GM23248 (cell line): ENCODE measurements at regions not wholly inside any gene's neighbourhood (a gene's known extent, or its start where the extent isn't known, plus 50 kb on each side); places are given as distances from the start of the nearest gene placed in this dataset.
"Not testable (repeated sequence)": the region's sequence is repeated elsewhere in the genome, so short reads cannot be mapped to it uniquely, and the experiment has no call there.

ENCODE experiments used
- DNase-seq: peaks from one replicate; pipeline ENCODE4 v3.0.0-alpha.2; 2015
- H2AFZ ChIP-seq: fragments of 200-600 bp; sonication (generic); 2 replicates; pipeline ENCODE4 v1.6.1; 2016; ENCODE audit warnings: antibody characterized with exemption
- H3F3A ChIP-seq: fragments of 200-600 bp; sonication (generic); 2 replicates; pipeline ENCODE4 v1.6.1; 2016; ENCODE audit warnings: mild to moderate bottlenecking, antibody characterized with exemption, mixed run types; ENCODE audit not compliant: insufficient read depth
- H3K27ac ChIP-seq: fragments of 200-600 bp; sonication (generic); 2 replicates; pipeline ENCODE4 v1.5.1; 2016; ENCODE audit warnings: mild to moderate bottlenecking
- H3K27me3 ChIP-seq: fragments of 200-600 bp; sonication (generic); replicated peaks from 2 replicates; pipeline ENCODE4 v1.6.1; 2016; ENCODE audit warnings: mild to moderate bottlenecking; ENCODE audit not compliant: insufficient read depth
- H3K36me3 ChIP-seq: fragments of 200-600 bp; sonication (generic); 2 replicates; pipeline ENCODE4 v1.6.1; 2016; ENCODE audit warnings: low read depth, mild to moderate bottlenecking
- H3K4me1 ChIP-seq: fragments of 200-600 bp; sonication (generic); 2 replicates; pipeline ENCODE4 v1.6.1; 2016; ENCODE audit warnings: mild to moderate bottlenecking; ENCODE audit not compliant: insufficient read depth
- H3K4me2 ChIP-seq: fragments of 200-600 bp; sonication (generic); one replicate; pipeline ENCODE4 v1.6.1; 2016; ENCODE audit warnings: mild to moderate bottlenecking; ENCODE audit not compliant: unreplicated experiment
- H3K4me3 ChIP-seq: fragments of 200-600 bp; sonication (generic); 2 replicates; pipeline ENCODE4 v1.5.1; 2016; ENCODE audit warnings: mild to moderate bottlenecking
- H3K79me2 ChIP-seq: fragments of 200-600 bp; sonication (generic); 2 replicates; pipeline ENCODE4 v1.6.1; 2016; ENCODE audit warnings: mild to moderate bottlenecking; ENCODE audit not compliant: insufficient read depth
- H3K9ac ChIP-seq: fragments of 200-600 bp; sonication (generic); 2 replicates; pipeline ENCODE4 v1.6.1; 2016; ENCODE audit warnings: mild to moderate bottlenecking
- H3K9me2 ChIP-seq: fragments of 200-600 bp; sonication (generic); 2 replicates; pipeline ENCODE4 v1.6.1; 2016; ENCODE audit warnings: mixed run types, mild to moderate bottlenecking, moderate library complexity; ENCODE audit not compliant: insufficient read depth
- H3K9me3 ChIP-seq: fragments of 200-600 bp; sonication (generic); one replicate; pipeline ENCODE4 v1.6.1; 2017; ENCODE audit warnings: low read depth
- H4K20me1 ChIP-seq: fragments of 200-600 bp; sonication (generic); 2 replicates; pipeline ENCODE4 v1.6.0; 2016; ENCODE audit not compliant: insufficient read depth
- EZH2 ChIP-seq: fragments of 200-600 bp; sonication (generic); IDR thresholded peaks from 2 replicates; pipeline ENCODE4 v1.6.1; 2018; ENCODE audit warnings: antibody characterized with exemption, mild to moderate bottlenecking; ENCODE audit not compliant: insufficient read depth, poor library complexity, severe bottlenecking
- EZH2phosphoT487 ChIP-seq: fragments of 200-600 bp; sonication (generic); IDR thresholded peaks from 2 replicates; pipeline ENCODE4 v1.6.1; 2018; ENCODE audit warnings: antibody characterized with exemption, moderate library complexity, mild to moderate bottlenecking, low read depth; ENCODE audit not compliant: insufficient read depth
- WGBS, 2 experiments: methylation state at CpG; one replicate each; pipeline ENCODE4 v1.1.6; 2015 to 2017; ENCODE audit warnings: low lambda C conversion rate in 2 of 2, low coverage in 1 of 2; ENCODE audit errors: missing lambda C conversion rate in 2 of 2; 5-methylcytosine and 5-hydroxymethylcytosine counted together
- in situ Hi-C: fragments of 300-500 bp; cut with MboI; formaldehyde crosslinking; loops from 2 replicates; pipeline ENCODE4 v1.15.0; 2020

DNA sequence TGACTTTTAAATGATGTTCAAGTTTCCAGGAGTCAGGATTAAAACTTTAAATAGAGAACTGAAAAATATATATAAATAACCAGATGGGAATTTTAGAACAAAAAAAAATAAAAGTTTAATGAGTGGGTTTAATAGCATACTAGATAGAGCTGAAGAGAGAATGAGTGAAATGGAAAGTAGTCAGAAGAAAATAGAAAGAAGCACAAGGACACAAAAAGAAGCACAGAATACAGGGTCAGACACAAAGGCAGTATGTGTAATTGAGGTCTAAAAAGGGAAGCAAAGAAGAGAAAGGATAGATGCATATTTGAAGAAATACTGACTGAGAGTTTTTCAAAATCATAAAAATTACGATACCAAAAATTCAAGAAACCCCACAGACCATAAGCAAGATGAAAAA lies 159.8 kb upstream of the FERMT1 start:
- 6 to 13% methylated on average over 1 of the region's 1 CpG for WGBS, 2 experiments
- in situ Hi-C loops = no loop called here

DNA sequence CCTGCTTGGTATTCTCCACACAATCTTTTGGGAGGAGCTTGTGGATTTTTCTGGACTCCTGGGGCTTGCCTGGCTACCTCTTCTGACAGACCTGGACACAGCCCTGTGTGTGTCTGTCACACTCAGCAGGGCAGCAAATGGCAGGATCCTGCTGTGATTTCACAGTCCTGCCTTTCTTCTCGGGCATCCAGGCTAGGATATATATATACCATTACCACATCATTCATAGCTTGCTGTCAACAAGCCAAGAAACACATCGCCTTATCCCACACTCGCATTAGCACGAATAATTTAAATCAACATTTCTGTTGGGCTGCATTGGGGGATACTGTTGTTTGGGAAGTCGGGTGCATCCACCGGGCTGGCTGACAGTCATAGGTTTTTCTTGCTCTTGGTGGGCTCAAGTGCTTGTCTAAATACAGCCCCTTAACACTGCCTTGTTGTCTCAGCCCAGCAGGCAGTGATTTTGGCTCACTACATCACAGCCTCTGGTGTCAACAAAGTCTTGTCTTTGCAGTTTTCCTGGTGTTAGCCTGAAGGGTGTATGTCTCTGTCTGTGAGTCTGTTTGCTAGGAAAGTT lies 154.9 kb upstream of the FERMT1 start:
- Histone ChIP-seq H2AFZ (no peak overlapping the region), H3F3A (no peaks in the 10 kb centered on the region), H3K9me3 (no peaks in the 10 kb centered on the region), H3K4me1 (no peaks in the 10 kb centered on the region), H3K9me2 (no peaks in the 10 kb centered on the region), H4K20me1 (no peaks in the 10 kb centered on the region), H3K79me2 (no peaks in the 10 kb centered on the region), H3K27me3 (no peaks in the 10 kb centered on the region), H3K27ac (no peak overlapping the region), H3K4me2 (no peak overlapping the region), H3K4me3 (no peak overlapping the region), H3K36me3 (no peaks in the 10 kb centered on the region), H3K9ac (no peak overlapping the region)
- in situ Hi-C loops = no loop called here
- DNase-seq = no peak
- 13 to 20% methylated on average over 6 of the region's 6 CpGs for WGBS, 2 experiments
- TF ChIP-seq EZH2phosphoT487 = no peak
- TF ChIP-seq EZH2 = no peak

More for the DNA sequence above, 159.8 kb upstream of the FERMT1 start:
- Histone ChIP-seq H3K9me3 (no peaks in the 10 kb centered on the region), H2AFZ (no peak overlapping the region), H3K4me3 (no peak overlapping the region), H3K9me2 (no peaks in the 10 kb centered on the region), H3K27me3 (no peaks in the 10 kb centered on the region), H4K20me1 (no peaks in the 10 kb centered on the region), H3K4me1 (no peaks in the 10 kb centered on the region), H3K9ac (no peak overlapping the region), H3K27ac (no peak overlapping the region), H3K79me2 (no peaks in the 10 kb centered on the region), H3K4me2 (no peak overlapping the region), H3K36me3 (no peaks in the 10 kb centered on the region), H3F3A (no peaks in the 10 kb centered on the region)
- DNase-seq = no peak
- TF ChIP-seq EZH2 = no peak
- no peak for TF ChIP-seq EZH2phosphoT487

DNA sequence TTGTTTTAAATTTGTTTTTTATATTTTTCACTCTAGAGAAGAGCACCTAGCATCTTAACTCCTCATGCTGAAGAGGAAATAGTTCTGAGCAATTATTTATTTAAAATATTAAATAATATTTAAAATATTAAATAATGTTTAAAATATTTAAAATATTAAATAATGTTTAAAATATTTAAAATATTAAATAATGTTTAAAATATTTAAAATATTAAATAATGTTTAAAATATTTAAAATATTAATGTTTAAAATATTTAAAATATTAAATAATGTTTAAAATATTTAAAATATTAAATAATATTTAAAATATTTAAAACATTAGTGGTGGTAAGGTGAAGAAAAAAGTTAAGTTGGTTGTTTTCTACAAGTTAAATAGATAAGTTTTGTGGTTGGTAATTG lies 147.6 kb upstream of the FERMT1 start:
- H3K9me3 ChIP-seq, H3K79me2 ChIP-seq, H3K9ac ChIP-seq, H3K4me1 ChIP-seq, H3K4me3 ChIP-seq, in situ Hi-C loops, H4K20me1 ChIP-seq, H2AFZ ChIP-seq, DNase-seq, H3K4me2 ChIP-seq, H3K27me3 ChIP-seq, H3F3A ChIP-seq, H3K36me3 ChIP-seq, H3K9me2 ChIP-seq, H3K27ac ChIP-seq: not testable (repeated sequence)

DNA sequence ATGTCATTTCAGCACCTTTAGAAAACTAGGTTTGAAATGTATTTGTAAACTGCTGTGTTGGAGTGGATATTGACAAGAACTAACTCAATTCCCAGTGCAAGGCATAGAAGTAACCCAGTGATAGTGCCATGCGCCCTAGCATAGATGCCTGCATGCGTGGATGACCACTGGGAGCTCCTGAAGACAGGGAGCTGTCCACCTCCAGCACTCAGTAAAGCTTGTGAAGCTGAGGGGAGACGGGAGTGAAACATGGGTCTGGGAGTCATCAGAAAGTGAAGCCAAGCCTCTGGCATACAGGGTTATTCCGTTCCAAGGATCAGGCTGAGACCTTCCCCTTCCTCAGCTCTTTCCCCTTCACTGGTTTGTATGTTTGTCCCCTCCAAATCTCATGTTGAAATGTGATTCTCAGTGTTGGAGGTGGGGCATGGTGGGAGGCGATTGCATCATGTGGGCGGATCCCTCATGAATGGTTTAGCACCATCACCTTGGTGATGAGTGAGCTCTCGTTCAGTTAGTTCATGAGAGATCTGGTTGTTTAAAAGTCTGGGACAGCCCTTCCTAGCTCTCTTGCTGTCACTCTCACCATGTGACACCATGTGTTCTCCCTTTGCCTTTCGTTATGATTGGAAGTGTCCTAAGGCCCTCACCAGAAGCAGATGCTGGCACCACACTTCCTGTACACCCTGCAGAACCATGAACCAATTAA lies 146.5 kb upstream of the FERMT1 start:
- Histone ChIP-seq H3K27me3 (peaks cover 8% of the 10 kb centered on the region), H4K20me1 (no peaks in the 10 kb centered on the region), H2AFZ (no peak overlapping the region), H3K9ac (no peak overlapping the region), H3K9me3 (no peaks in the 10 kb centered on the region), H3K4me3 (no peak overlapping the region), H3K4me1 (peaks cover 9% of the 10 kb centered on the region; the same call in 1 of the 2 replicates), H3K79me2 (no peaks in the 10 kb centered on the region), H3K36me3 (no peaks in the 10 kb centered on the region), H3K9me2 (no peaks in the 10 kb centered on the region), H3K4me2 (no peak overlapping the region), H3K27ac (no peak overlapping the region), H3F3A (peaks cover 9% of the 10 kb centered on the region; the same call in 1 of the 2 replicates)
- 29 to 32% methylated on average over 8 of the region's 8 CpGs for WGBS, 2 experiments
- in situ Hi-C loops = no loop called here
- DNase-seq = no peak
- TF ChIP-seq EZH2phosphoT487 (no peak), EZH2 (no peak)
